ENCODE measurements at regions not wholly inside any gene's neighbourhood (a gene's known extent, or its start where the extent isn't known, plus 50 kb on each side); places are given as distances from the start of the nearest gene placed in this dataset.
A peak's percentile ranks its signal among the peaks of the same experiment; 100 is the strongest.

GRCh38 chr16:17666293-17666692 lies 195.5 kb upstream of the XYLT1 start:
- H3K4me3 Mint-ChIP-seq, result no peak overlapping the region
- H3K9me3 Mint-ChIP-seq, result peaks cover 0 to 12% (median 4%) of the 10 kb centered on the region in 7 donors
- H3K36me3 Mint-ChIP-seq, result no peaks in the 10 kb centered on the region
- H3K27me3 Mint-ChIP-seq, result peaks cover 0 to 27% (median 18%) of the 10 kb centered on the region in 3 donors
- H3K4me1 Mint-ChIP-seq, result no peaks in the 10 kb centered on the region
- DNase-seq, result no peak
- no peak for ATAC-seq (ENCODE audit: low read depth in 2 of 2)
- H3K27ac Mint-ChIP-seq, result no peak overlapping the region

GRCh38 chr16:17658881-17659280 lies 188.1 kb upstream of the XYLT1 start:
- Mint-ChIP-seq H3K27me3 (peaks cover 24 to 32% (median 27%) of the 10 kb centered on the region in 3 donors), H3K4me1 (peaks cover 0 to 6% (median 4%) of the 10 kb centered on the region in 3 donors), H3K27ac (no peak overlapping the region), H3K9me3 (no peaks in the 10 kb centered on the region), H3K36me3 (no peaks in the 10 kb centered on the region), H3K4me3 (no peak overlapping the region)
- no peak for ATAC-seq (ENCODE audit: low read depth in 2 of 2)
- no peak for DNase-seq

- Mint-ChIP-seq H3K9me3 (no peaks in the 10 kb centered on the region), H3K27me3 (peaks cover 29 to 41% (median 39%) of the 10 kb centered on the region in 3 donors), H3K4me1 (peaks cover 0 to 6% (median 4%) of the 10 kb centered on the region in 3 donors), H3K27ac (peak overlapping the region in 2 of 6 donors; percentile 10 to 28), H3K4me3 (no peak overlapping the region), H3K36me3 (no peaks in the 10 kb centered on the region)
- ATAC-seq (ENCODE audit: low read depth in 2 of 2), result no peak
- DNase-seq, result no peak
Observed at GRCh38 chr16:17657045-17657444, 186.3 kb upstream of the XYLT1 start.

- ATAC-seq (ENCODE audit: low read depth in 2 of 2), result no peak
- no peaks in the 10 kb centered on the region for H3K9me3 Mint-ChIP-seq
- no peak overlapping the region for H3K27ac Mint-ChIP-seq
- peaks cover 0 to 6% (median 4%) of the 10 kb centered on the region in 3 donors for H3K4me1 Mint-ChIP-seq
- H3K36me3 Mint-ChIP-seq, result no peaks in the 10 kb centered on the region
- no peak for DNase-seq
- peaks cover 29 to 45% (median 41%) of the 10 kb centered on the region in 3 donors for H3K27me3 Mint-ChIP-seq
- no peak overlapping the region for H3K4me3 Mint-ChIP-seq
Observed at GRCh38 chr16:17654571-17654970, 183.8 kb upstream of the XYLT1 start.

- ATAC-seq (ENCODE audit: low read depth in 2 of 2) (no peak), DNase-seq (no peak)
- Mint-ChIP-seq H3K27me3 (peaks cover 29 to 45% (median 37%) of the 10 kb centered on the region in 3 donors), H3K9me3 (no peaks in the 10 kb centered on the region), H3K36me3 (no peaks in the 10 kb centered on the region), H3K4me1 (peaks cover 0 to 6% (median 4%) of the 10 kb centered on the region in 3 donors), H3K4me3 (no peak overlapping the region), H3K27ac (no peak overlapping the region)
Observed at GRCh38 chr16:17654142-17654541, 183.4 kb upstream of the XYLT1 start.

- no peak for DNase-seq
- Mint-ChIP-seq H3K27me3 (peaks cover 21 to 46% (median 24%) of the 10 kb centered on the region in 3 donors), H3K9me3 (peaks cover 0 to 16% (median 4%) of the 10 kb centered on the region in 7 donors), H3K4me3 (no peak overlapping the region), H3K36me3 (peaks cover 4 to 8% of the 10 kb centered on the region in 2 donors), H3K4me1 (no peaks in the 10 kb centered on the region), H3K27ac (no peak overlapping the region)
- ATAC-seq (ENCODE audit: low read depth in 2 of 2), result no peak
Observed at GRCh38 chr16:17647879-17648872, 177.4 kb upstream of the XYLT1 start.

- DNase-seq (no peak), ATAC-seq (ENCODE audit: low read depth in 2 of 2) (no peak)
- H3K4me1 Mint-ChIP-seq, result no peaks in the 10 kb centered on the region
- no peak overlapping the region for H3K27ac Mint-ChIP-seq
- peaks cover 4 to 8% of the 10 kb centered on the region in 2 donors for H3K36me3 Mint-ChIP-seq
- H3K4me3 Mint-ChIP-seq, result no peak overlapping the region
- peaks cover 3 to 16% (median 6%) of the 10 kb centered on the region in 7 donors for H3K9me3 Mint-ChIP-seq
- H3K27me3 Mint-ChIP-seq, result peaks cover 16 to 36% (median 18%) of the 10 kb centered on the region in 3 donors
Observed at GRCh38 chr16:17643935-17644334, 173.2 kb upstream of the XYLT1 start.

- Mint-ChIP-seq H3K36me3 (peaks cover 4 to 8% of the 10 kb centered on the region in 2 donors), H3K4me3 (no peak overlapping the region), H3K4me1 (peaks cover 0 to 2% (median 0%) of the 10 kb centered on the region in 3 donors), H3K27ac (no peak overlapping the region), H3K27me3 (peaks cover 11 to 20% (median 16%) of the 10 kb centered on the region in 3 donors), H3K9me3 (peaks cover 13 to 29% (median 14%) of the 10 kb centered on the region in 7 donors)
- no peak for DNase-seq
- ATAC-seq (ENCODE audit: low read depth in 2 of 2), result no peak
Observed at GRCh38 chr16:17641990-17642389, 171.2 kb upstream of the XYLT1 start.

GRCh38 chr16:17638134-17638533 lies 167.4 kb upstream of the XYLT1 start:
- Mint-ChIP-seq H3K4me3 (no peak overlapping the region), H3K27me3 (peaks cover 16 to 29% (median 25%) of the 10 kb centered on the region in 3 donors), H3K36me3 (peaks cover 0 to 8% of the 10 kb centered on the region in 2 donors), H3K27ac (no peak overlapping the region), H3K4me1 (peaks cover 0 to 2% (median 0%) of the 10 kb centered on the region in 3 donors), H3K9me3 (peaks cover 11 to 22% (median 16%) of the 10 kb centered on the region in 7 donors)
- DNase-seq (no peak), ATAC-seq (ENCODE audit: low read depth in 2 of 2) (no peak)

- no peak for DNase-seq
- ATAC-seq (ENCODE audit: low read depth in 2 of 2), result no peak
- peaks cover 11 to 22% (median 14%) of the 10 kb centered on the region in 7 donors for H3K9me3 Mint-ChIP-seq
- no peak overlapping the region for H3K4me3 Mint-ChIP-seq
- peaks cover 0 to 2% (median 0%) of the 10 kb centered on the region in 3 donors for H3K4me1 Mint-ChIP-seq
- H3K27ac Mint-ChIP-seq, result no peak overlapping the region
- peaks cover 8 to 33% (median 24%) of the 10 kb centered on the region in 3 donors for H3K27me3 Mint-ChIP-seq
- peaks cover 0 to 8% of the 10 kb centered on the region in 2 donors for H3K36me3 Mint-ChIP-seq
Observed at GRCh38 chr16:17635183-17635582, 164.4 kb upstream of the XYLT1 start.

- Mint-ChIP-seq H3K27ac (no peak overlapping the region), H3K4me1 (peaks cover 0 to 2% (median 0%) of the 10 kb centered on the region in 3 donors), H3K36me3 (peaks cover 0 to 8% of the 10 kb centered on the region in 2 donors), H3K27me3 (peaks cover 10 to 42% (median 35%) of the 10 kb centered on the region in 3 donors), H3K9me3 (peaks cover 6 to 19% (median 10%) of the 10 kb centered on the region in 7 donors), H3K4me3 (no peak overlapping the region)
- DNase-seq (no peak), ATAC-seq (ENCODE audit: low read depth in 2 of 2) (no peak)
Observed at GRCh38 chr16:17633181-17633951, 162.6 kb upstream of the XYLT1 start.

GRCh38 chr16:17632667-17633066 lies 161.9 kb upstream of the XYLT1 start:
- ATAC-seq (ENCODE audit: low read depth in 2 of 2), result no peak
- H3K27me3 Mint-ChIP-seq, result peaks cover 14 to 42% (median 35%) of the 10 kb centered on the region in 3 donors
- no peak for DNase-seq
- no peaks in the 10 kb centered on the region for H3K4me1 Mint-ChIP-seq
- peaks cover 0 to 8% of the 10 kb centered on the region in 2 donors for H3K36me3 Mint-ChIP-seq
- H3K27ac Mint-ChIP-seq, result no peak overlapping the region
- no peak overlapping the region for H3K4me3 Mint-ChIP-seq
- peaks cover 1 to 15% (median 6%) of the 10 kb centered on the region in 7 donors for H3K9me3 Mint-ChIP-seq

- peaks cover 7 to 36% (median 17%) of the 10 kb centered on the region in 7 donors for H3K9me3 Mint-ChIP-seq
Observed at GRCh38 chr16:17629936-17630335, 159.2 kb upstream of the XYLT1 start.

More at GRCh38 chr16:17629936-17630335, 159.2 kb upstream of the XYLT1 start:
- no peak for ATAC-seq (ENCODE audit: low read depth in 2 of 2)
- Mint-ChIP-seq H3K4me1 (no peaks in the 10 kb centered on the region), H3K4me3 (no peak overlapping the region), H3K27me3 (peaks cover 26 to 47% (median 46%) of the 10 kb centered on the region in 3 donors), H3K27ac (no peak overlapping the region), H3K36me3 (peaks cover under 1 to 16% of the 10 kb centered on the region in 2 donors)
- DNase-seq, result no peak
